NCI-H345 treated with DMSO at 0.1 percent for 48 hours (cell line): ENCODE measurements at regions not wholly inside any gene's neighbourhood (a gene's known extent, or its start where the extent isn't known, plus 50 kb on each side); places are given as distances from the start of the nearest gene placed in this dataset.

Experiments used
- DNase-seq: peaks from one replicate; lab custom pipeline; 2025; ENCODE audit not compliant: unreplicated experiment; lab: John Stamatoyannopoulos, UW

DNA sequence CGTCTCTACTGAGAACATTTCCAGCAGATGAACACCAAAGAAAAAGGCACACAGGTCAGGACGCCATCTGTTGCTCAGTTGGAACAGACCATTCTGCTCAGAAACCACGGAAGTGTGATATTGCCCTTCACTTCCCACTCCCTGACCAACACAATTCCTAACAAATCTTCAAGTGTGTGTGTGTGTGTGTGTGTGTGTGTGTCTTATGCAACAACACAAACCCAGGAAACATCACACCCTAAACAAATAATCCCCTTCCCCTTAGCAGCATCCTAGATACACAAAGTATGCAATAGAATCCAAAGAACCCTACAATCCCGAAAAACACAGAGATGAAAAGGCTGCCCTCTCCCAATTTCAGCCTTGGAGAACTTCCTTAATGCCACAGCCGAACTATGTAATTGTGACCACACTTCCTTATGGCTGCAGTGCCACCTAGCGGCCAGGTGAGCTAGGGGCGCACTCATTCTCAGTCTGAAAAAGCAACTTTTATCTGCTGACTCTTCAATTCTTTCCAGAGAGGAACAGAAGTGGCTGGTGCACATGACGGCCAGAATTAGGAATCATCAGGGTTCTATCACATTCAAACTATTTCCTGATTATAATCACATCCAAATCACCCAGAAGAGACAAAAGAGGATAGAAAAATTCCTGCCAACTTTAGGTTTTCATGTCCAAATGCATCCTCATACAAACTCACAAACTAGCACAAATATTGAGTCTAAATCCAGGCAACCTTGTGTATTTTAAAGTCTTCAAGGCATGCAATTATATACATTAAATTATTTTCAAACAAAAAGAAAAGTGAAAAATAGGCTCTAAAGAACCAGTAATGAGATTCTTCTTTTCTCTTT lies 164.9 kb downstream of the DHX15 start:
- peak; percentile 12 for DNase-seq

DNA sequence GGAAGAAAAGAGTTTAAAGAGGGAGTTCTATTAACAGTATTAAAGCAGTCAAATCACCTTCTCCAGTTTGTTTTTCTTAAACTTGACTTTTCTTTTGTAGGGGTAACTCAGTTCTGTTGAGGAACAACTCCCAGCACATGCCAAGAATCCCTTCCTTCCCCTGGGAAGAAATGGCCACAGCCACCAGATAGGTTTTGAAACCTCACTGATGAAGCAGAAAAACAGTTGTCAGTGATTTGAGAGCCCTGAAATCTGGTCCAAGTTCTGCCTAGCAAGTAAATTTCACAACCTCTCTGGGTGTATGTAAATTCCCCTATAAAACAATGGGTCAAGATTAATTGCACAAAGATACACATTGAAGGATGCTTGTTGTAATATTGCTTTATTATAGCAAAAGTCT lies 167.1 kb downstream of the DHX15 start:
- DNase-seq, result no peak

DNA sequence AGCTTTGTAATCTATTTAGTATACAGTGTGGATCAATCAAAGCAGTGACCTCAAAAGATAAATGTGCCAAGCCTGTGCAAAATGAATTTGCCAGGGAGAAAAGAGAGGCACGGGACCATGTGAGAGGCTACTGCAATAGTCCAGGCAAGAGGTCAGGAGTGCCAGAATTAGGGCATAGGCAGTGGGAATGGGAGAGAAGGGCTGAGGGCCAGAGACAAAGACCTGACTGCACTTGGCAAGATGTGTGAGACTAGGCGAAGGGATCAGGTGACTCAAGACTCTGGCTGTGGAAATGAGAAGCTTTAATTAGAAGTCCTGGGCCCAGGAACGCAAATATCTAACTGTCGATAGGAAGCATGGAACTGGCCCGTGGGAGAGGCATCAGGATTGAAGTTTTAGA lies 168.1 kb downstream of the DHX15 start:
- DNase-seq, result no peak

DNA sequence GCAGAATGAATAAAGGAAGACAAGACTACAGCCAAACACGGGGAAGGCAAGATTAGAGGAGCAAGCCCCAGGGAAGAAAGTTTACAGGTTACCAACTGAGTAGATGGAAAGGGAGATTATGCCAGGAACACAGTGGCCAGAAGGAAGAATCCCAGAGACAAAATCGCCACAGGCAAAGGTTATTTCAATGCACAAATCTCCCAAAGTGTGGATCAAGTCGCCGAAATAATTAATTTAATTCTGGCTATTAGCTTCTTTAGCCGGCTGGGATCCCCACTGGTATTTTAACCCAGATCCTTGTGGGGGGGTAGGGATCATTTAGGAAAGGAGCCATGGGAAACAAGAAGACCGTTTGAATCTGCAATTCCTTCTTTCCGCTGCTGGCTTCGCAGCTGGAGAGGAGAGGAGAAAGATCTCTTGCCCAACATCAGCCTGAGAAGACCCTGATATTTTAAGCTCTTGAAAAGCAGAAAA lies 171.0 kb downstream of the DHX15 start:
- DNase-seq, result no peak

DNA sequence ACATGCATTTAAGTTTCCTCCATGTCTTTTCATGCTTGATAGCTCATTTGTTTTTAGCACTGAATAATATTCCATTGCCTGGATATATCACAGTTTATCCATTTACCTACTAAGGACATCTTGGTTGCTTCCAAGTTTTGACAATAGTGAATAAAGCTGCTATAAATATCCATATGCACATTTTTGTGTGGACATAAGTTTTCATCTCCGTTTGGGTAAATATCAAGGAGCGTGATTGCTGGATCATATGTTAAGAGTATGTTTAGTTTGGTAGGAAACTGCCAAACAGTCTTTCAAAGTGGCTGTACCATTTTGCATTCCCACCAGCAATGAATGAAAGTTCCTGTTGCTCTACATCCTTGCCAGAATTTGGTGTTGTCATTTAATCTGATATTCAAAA lies 172.5 kb downstream of the DHX15 start:
- DNase-seq, result no peak

DNA sequence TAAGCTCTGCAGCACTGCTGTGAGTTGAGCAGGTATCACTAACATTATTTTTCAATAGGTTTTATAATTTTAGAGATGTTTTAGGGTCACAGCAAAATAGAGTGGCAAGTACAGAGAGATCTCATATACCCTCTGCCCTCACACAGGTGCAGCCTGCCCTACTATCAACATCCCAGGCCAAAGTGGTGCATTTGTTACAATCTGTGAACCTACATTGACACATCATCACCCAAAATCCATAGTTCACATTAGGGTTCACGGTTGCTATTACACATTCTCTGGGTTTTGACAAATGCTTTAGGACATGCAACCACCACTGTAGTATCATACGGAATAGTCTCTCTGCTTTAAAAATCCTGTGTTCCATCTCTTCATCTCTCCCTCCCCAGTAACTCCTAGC lies 173.1 kb downstream of the DHX15 start:
- no peak for DNase-seq

DNA sequence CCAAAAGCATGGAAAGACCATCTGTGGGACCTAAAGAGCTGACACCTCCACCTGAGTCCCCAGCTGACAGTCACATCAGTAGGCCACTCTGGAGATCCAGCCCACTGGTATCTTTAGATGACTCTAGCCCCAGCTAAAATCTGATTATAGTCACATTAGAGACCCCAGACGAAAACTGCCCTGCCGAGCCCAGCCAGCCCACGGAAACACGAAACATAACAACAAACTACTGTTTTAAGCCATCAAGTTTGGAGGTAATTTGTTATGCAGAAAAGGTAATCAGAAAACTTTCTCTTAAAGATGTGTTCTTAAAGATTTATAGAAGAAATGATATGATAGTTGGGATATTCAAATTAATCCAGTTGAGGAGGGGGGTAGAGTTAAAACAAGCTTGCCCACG lies 175.7 kb downstream of the DHX15 start:
- DNase-seq, result no peak

DNA sequence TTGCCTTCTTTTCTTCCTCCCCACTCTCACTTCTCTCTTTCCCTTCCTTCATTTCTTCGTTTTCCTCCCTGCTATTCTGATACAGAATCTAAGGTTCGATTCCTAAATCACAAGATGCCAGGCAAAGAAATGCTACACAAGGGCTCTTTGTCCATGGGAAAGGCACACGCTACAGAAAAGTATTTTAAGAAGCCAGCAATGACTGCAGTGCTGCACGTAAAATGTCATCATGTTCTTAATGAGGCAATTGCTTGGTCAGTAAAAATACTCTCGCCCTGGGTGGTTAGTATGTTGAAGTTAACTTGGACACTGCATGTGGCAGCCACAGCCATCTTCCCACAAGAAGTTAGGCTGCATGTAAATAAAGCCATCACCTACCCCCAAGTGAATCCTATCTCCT lies 178.4 kb downstream of the DHX15 start:
- no peak for DNase-seq

DNA sequence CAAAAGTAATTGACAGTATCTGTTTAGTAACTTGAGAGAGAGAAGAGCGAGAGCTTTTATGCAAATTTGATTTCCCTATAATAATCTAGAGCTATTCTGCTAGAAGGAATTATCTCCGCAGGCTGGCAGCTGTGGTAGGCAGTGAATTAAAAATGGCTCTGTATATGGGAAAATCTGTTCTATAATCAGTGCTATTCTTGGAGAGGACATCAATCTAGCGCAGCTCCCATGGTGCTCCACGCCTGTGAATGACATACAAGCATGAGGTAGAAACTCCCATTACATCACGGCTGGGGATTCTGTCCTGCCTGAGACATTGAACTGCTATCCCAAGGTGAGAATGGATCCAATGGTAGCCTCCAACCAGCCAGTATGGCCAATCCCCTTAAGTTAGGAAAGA lies 179.0 kb downstream of the DHX15 start:
- DNase-seq, result no peak

DNA sequence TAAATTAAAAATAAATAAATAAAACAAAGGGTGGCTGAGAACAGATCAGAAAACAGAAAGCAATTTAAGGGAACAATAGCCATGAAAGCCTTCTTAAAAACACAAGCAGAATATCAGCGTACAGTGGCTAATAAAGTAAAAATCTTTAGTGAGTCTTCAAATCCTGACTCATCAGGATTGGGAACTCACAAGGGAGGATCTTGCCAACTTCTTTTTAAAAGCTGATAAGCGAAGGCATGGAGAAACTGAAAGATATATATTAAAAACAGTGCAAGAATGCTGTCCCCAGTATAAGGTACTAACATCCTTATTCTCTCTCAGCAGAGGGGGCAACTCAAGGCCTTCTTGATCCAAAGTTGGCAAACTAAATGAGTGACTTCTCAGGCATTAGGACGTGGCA lies 180.1 kb downstream of the DHX15 start:
- DNase-seq, result no peak

DNA sequence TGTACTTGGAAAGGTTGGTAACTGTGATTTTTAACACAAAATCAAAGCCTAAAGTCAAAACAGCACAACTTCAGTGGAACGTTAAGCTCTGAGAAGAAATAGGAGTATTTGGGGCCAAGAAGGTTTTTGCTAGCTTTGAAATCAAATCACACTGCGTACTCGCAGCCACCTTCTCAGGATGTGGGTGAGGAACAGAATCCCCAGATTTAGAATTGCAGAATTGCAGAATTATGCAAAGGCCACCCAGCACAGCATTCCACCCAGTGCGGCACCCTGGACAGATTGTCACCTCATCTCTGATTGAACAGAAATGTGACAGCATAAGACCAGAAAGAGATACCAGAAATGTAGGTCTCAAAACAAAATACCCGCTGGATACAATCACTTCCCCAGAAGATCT lies 181.1 kb downstream of the DHX15 start:
- no peak for DNase-seq

DNA sequence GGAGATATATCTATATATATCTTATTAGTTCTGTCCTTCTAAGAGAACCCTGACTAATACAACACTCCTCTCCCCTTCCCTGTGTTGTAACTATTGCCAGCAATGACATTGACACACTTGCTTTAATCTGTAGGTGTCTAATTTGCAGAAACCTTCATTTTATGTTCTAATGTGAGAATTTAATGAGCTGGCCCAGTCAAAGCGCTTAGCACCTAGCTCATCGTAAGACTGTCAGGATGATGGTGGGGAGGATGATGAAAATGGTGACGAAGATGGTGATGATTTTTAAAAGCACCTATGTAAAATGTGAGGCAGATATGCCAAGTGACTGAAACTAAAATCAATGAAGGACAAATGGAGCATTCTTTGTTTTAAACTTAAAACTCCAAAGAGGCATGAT lies 183.8 kb downstream of the DHX15 start:
- DNase-seq, result no peak

DNA sequence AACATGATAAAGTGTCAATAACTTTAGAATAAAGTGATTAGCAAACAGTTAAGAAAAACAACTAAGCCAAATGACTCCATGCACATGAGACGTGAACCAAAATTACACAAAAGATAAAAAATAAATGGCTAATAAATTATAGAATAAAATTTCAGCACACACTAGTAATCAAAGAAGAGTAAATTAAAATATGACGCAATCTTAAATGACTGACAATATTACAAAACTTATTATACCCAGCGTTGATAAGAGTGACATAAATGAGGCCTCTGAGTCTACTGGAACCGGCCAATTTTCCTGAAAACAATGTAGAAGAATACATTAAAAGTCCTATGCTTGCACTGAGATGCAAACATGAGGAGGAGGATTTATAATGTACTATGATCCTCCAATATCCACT lies 187.4 kb downstream of the DHX15 start:
- no peak for DNase-seq

DNA sequence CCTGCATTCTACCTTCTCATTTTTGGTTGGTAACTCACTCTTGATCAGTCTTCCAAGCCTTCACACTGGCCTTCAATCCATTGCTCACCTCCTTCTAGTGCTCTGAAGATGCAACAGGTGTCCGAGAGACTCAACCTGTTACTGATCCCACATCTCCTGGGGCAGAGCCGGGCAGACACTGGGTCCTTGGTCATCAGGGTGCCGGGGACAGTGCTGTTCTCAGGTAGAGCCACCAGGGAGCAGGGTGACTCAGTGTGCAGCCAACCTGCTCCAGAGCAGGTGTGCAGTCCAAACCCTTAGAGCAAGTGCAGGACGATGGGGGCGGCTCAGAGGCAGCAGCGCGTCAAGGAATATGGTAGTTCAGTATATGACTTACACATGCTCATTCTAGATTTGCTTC lies 188.4 kb downstream of the DHX15 start:
- DNase-seq, result no peak

DNA sequence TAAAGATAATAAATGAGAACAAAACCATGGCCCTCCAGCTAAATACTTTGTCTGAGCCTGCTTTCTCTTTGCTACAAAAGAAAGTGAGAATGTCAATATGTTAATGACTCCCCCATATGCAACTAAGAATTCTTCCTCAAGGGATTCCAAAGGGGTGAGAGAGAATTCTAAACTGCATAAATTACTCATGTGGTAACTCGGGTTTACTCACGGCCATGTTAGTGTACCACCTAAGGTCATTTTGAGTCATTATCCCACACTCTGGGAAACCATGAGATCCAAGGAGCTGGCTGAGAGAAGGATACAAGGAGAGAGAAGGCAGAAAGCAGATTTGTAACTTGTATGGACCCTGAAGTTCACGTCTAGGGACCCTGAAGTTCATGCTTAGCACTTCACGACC lies 190.3 kb downstream of the DHX15 start:
- no peak for DNase-seq

DNA sequence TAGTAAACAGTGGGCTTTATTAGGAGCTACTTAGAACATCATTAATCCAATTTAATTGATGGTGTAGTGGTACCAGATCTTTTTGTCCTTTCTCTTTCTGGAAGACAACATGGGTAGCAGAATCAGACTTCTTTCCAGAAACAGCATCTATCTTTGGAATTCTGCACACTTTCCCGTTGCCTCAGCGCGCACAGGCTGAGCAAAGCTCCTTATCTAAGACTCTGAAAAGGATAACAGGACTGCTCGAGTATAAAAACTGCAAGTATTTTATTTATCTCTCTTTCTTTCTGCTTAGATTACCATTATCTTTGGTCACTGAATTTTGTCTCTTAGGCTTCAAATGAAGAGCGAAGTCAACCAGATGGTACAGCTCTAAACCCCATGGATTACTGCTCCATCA lies 191.7 kb downstream of the DHX15 start:
- DNase-seq, result no peak

DNA sequence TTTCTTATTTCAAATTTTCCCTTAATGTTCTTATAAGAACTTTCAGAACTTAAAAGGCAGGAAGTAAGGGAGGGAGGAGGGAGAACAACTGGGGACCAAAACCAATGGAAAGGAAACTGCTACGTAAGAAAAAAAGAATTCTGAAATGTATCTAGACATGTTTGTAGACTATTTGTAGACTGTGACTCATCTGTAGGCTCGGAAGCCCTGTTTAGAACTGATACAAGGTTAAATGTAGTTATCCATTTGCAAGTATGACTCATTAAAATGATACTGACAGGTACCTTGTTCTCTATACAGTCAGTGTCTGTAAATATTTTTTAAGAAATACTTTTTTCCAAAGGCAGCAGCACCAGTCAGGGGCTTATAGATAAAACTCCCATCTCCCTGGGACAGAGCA lies 202.0 kb downstream of the DHX15 start:
- no peak for DNase-seq

DNA sequence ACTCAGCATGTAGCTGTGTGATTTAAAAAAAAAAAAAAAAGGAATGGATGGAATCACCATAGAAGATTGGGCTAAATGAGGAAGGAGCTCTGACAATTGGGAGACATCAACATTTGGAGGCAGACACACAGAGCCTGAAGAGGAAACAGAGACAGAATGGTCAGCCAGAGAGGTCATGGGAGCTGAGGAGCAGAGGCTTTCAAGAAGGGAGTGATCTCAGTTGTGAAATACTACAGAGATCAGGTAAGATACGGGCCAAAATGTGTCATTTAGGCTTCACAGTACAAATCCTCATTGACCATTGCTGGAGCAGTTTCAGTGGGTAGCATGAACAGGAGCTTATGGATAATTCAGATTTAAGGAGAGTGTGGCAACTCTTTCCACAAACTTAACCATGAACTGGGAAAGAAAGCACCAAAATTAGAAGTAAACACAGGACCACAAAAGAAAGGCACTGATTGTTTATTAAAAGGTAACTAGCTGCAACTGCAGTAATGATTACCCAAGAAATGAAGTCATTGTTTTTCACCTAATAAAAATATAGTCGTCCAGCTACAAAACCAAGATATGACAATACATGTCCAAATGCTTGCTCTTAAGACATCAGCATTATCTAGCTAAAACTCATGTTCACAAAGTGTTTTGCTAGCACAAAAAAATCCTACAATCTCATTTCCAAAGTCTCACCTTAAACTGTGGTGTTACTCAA lies 203.2 kb downstream of the DHX15 start:
- DNase-seq, result no peak

DNA sequence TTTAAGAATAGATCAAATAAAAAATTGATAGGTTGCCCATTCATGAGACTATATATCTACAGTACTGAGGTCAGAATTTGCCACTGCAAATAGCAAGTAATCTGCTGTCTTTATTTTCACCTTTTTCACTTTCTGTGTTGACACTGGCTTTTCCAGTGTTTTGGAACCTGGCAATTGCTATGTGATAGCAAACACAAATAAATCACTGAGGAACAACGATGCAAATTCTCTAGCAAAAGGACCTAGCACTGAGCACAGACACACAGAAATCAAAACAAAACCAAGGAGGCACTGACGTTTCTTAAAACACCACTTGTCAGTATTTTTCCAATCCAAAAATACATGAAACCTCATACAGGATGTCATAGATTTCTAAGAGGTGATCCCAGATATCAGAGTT lies 210.7 kb downstream of the DHX15 start:
- DNase-seq, result no peak

DNA sequence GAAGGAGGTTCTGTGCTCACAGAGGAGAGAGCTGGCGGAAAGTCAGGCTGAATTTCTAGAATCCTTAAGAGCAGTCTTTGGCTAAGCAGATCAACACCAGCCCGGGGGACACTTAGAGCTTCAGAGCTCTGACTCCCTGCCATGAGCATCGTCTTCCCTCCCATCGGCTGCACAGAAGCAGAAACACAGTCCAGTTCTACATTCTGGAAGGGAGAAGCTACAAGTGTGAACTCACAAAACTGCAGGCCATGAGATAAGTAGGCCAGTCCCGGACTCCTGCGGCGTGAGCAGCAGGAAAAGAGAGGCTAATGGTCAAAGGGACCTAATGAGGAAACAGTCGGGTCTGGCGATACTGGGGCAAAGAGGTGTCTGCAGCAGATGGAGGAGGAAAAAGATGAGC lies 211.5 kb downstream of the DHX15 start:
- DNase-seq, result no peak

DNA sequence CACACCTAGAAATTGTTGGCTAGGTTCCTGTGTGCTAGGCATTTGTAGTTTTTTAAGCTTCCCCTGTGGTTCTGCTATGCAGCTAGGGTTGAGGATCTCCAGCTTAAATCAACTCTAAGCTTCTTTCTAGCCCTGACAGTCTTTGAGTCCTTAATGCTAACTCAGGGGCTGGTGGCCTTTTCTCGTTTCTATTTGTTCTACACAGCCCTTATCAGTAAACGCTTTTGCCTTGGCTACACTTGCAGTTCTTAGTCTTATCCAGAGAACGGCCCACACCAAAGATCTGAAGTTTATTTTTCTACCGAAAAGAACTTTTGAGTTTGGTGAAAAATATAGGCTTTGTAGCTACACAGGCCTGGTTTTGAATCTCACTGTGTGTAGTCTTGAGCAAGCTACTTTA lies 212.0 kb downstream of the DHX15 start:
- DNase-seq, result no peak

DNA sequence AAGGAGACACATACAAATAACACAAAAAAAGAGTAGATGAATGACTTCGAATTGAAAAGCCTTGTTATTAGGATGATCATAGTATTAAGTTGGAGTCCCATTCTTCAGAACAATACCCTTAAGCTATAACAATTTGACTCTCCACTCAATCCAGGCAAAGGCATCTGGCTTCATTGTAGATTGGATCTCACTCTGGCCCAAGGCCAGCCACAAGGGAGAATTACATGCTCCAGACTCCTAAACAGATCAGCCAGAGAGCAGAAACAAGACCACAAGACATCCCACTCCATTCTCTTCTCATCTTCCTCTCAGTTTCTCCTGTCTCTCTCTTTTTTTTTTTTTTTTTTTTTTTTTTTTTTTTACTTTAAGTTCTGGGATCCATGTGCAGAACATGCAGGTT lies 213.9 kb downstream of the DHX15 start:
- DNase-seq, result no peak
